GM19351 (cell line): ENCODE measurements at regions not wholly inside any gene's neighbourhood (a gene's known extent, or its start where the extent isn't known, plus 50 kb on each side); places are given as distances from the start of the nearest gene placed in this dataset.

Experiments used
- ATAC-seq: cut with Tn5 transposase; IDR thresholded peaks from one replicate; pipeline ENCODE4 v1.9.1; 2021; ENCODE audit warnings: mild to moderate bottlenecking, moderate library complexity; ENCODE audit not compliant: unreplicated experiment

GRCh38 chr15:53307952-53308624 lies 451.4 kb downstream of the WDR72 start:
- no peak for ATAC-seq

GRCh38 chr15:53305554-53305953 lies 453.9 kb downstream of the WDR72 start:
- ATAC-seq = no peak

GRCh38 chr15:53305101-53305500 lies 454.4 kb downstream of the WDR72 start:
- ATAC-seq = no peak

GRCh38 chr15:53297828-53298227 lies 461.6 kb downstream of the WDR72 start:
- no peak for ATAC-seq

GRCh38 chr15:53296603-53297002 lies 462.9 kb downstream of the WDR72 start:
- no peak for ATAC-seq

GRCh38 chr15:53295574-53295973 lies 463.9 kb downstream of the WDR72 start:
- ATAC-seq = no peak

GRCh38 chr15:53288542-53288941 lies 470.9 kb downstream of the WDR72 start:
- no peak for ATAC-seq

GRCh38 chr15:53274630-53275029 lies 484.5 kb upstream of the ONECUT1 start:
- no peak for ATAC-seq

- ATAC-seq = no peak
Measured at GRCh38 chr15:53272116-53272515, 482.0 kb upstream of the ONECUT1 start.

- no peak for ATAC-seq
Measured at GRCh38 chr15:53266176-53266575, 476.0 kb upstream of the ONECUT1 start.

GRCh38 chr15:53260647-53261046 lies 470.5 kb upstream of the ONECUT1 start:
- ATAC-seq = no peak

- ATAC-seq = no peak
Measured at GRCh38 chr15:53256457-53256856, 466.3 kb upstream of the ONECUT1 start.

- no peak for ATAC-seq
Measured at GRCh38 chr15:53256043-53256442, 465.9 kb upstream of the ONECUT1 start.

GRCh38 chr15:53251996-53252395 lies 461.9 kb upstream of the ONECUT1 start:
- no peak for ATAC-seq

GRCh38 chr15:53251523-53251922 lies 461.4 kb upstream of the ONECUT1 start:
- no peak for ATAC-seq

- ATAC-seq = no peak
Measured at GRCh38 chr15:53247041-53247708, 457.0 kb upstream of the ONECUT1 start.

GRCh38 chr15:53246404-53246803 lies 456.3 kb upstream of the ONECUT1 start:
- ATAC-seq = no peak

- ATAC-seq = no peak
Measured at GRCh38 chr15:53233801-53234200, 443.7 kb upstream of the ONECUT1 start.

- no peak for ATAC-seq
Measured at GRCh38 chr15:53230473-53230872, 440.3 kb upstream of the ONECUT1 start.

GRCh38 chr15:53226559-53226958 lies 436.4 kb upstream of the ONECUT1 start:
- no peak for ATAC-seq

- ATAC-seq = no peak
Measured at GRCh38 chr15:53225781-53226180, 435.6 kb upstream of the ONECUT1 start.

- ATAC-seq = no peak
Measured at GRCh38 chr15:53224371-53224770, 434.2 kb upstream of the ONECUT1 start.

GRCh38 chr15:53223815-53224214 lies 433.7 kb upstream of the ONECUT1 start:
- ATAC-seq = no peak
